IMR-90 (cell line): ENCODE measurements at regions not wholly inside any gene's neighbourhood (a gene's known extent, or its start where the extent isn't known, plus 50 kb on each side); places are given as distances from the start of the nearest gene placed in this dataset.

Experiments
- ATAC-seq: fragments of 200-7000 bp; cut with Tn5 transposase; 2 replicates; pipeline ENCODE4 v1.9.1; 2020; ENCODE audit warnings: low read depth, mild to moderate bottlenecking, moderate library complexity
- BruUV-seq: library from RNA; stranded (reverse); fragments of 400-500 nt; replicated peaks from 2 replicates; lab custom pipeline; 2021; lab: Mats Ljungman, UMichigan
- CTCF ChIA-PET: fragments of 300-600 bp; formaldehyde crosslinking; extraction: SDS; loops from one replicate; lab custom pipeline; 2021; ENCODE audit warnings: antibody characterized with exemption; lab: Yijun Ruan, JAX
- POLR2A ChIA-PET: fragments of 300-600 bp; sonication (Branson Sonifier 250); formaldehyde crosslinking; loops from one replicate; lab custom pipeline; 2022; ENCODE audit warnings: antibody characterized with exemption; ENCODE audit not compliant: unreplicated experiment; lab: Charles Lee
- DNase-seq: peaks from one replicate; pipeline ENCODE4 v3.0.0; 2013
- H2AFZ ChIP-seq: replicated peaks from 2 replicates; pipeline ENCODE3; 2013; ENCODE audit warnings: low read length, mild to moderate bottlenecking; ENCODE audit not compliant: poor library complexity
- H2AK5ac ChIP-seq: 2 replicates; pipeline ENCODE4 v1.6.1; 2013; ENCODE audit warnings: low read depth, low read length, inconsistent platforms
- H2AK9ac ChIP-seq: replicated peaks from 2 replicates; pipeline ENCODE3; 2013; ENCODE audit warnings: mild to moderate bottlenecking, low read depth, low read length, moderate library complexity; ENCODE audit not compliant: poor library complexity
- H2BK120ac ChIP-seq: 2 replicates; pipeline ENCODE4 v1.6.1; 2013; ENCODE audit warnings: low read depth, low read length, inconsistent platforms
- H2BK15ac ChIP-seq: 3 replicates; pipeline ENCODE4 v1.6.1; 2013; ENCODE audit warnings: low read depth, low read length, inconsistent platforms
- H2BK20ac ChIP-seq: 2 replicates; pipeline ENCODE4 v1.6.1; 2013; ENCODE audit warnings: low read depth, mild to moderate bottlenecking, inconsistent platforms, low read length, moderate library complexity
- H2BK5ac ChIP-seq: 2 replicates; pipeline ENCODE4 v1.6.1; 2013; ENCODE audit warnings: mild to moderate bottlenecking, low read depth, low read length, inconsistent platforms; ENCODE audit not compliant: poor library complexity, severe bottlenecking
- H3K14ac ChIP-seq: replicated peaks from 2 replicates; pipeline ENCODE4 v1.6.1; 2013; ENCODE audit warnings: low read depth, low read length, inconsistent platforms
- H3K18ac ChIP-seq: 2 replicates; pipeline ENCODE4 v1.6.1; 2013; ENCODE audit warnings: low read depth, low read length, control low read depth
- H3K23ac ChIP-seq: 2 replicates; pipeline ENCODE4 v1.6.1; 2013; ENCODE audit warnings: low read depth, low read length, inconsistent platforms
- H3K27ac ChIP-seq: 2 replicates; pipeline ENCODE4 v1.5.1; 2013; ENCODE audit warnings: mild to moderate bottlenecking, control low read depth, low read length; ENCODE audit not compliant: insufficient read depth
- H3K27me3 ChIP-seq: 2 replicates; pipeline ENCODE4 v1.6.1; 2013; ENCODE audit warnings: low read length; ENCODE audit not compliant: control insufficient read depth, insufficient read depth
- H3K36me3 ChIP-seq: 2 replicates; pipeline ENCODE4 v1.6.1; 2013; ENCODE audit warnings: low read length, mixed read lengths; ENCODE audit not compliant: control insufficient read depth, insufficient read depth
- H3K4ac ChIP-seq: 2 replicates; pipeline ENCODE4 v1.6.1; 2013; ENCODE audit warnings: low read depth, low read length, inconsistent platforms
- H3K4me1 ChIP-seq: 2 replicates; pipeline ENCODE4 v1.6.1; 2013; ENCODE audit warnings: low read length, mixed read lengths; ENCODE audit not compliant: control insufficient read depth, insufficient read depth
- H3K4me2 ChIP-seq: 2 replicates; pipeline ENCODE4 v1.6.1; 2013; ENCODE audit warnings: low read depth, mild to moderate bottlenecking, control low read depth, low read length, moderate library complexity
- H3K4me3 ChIP-seq: 2 replicates; pipeline ENCODE4 v1.5.1; 2013; ENCODE audit warnings: low read depth, mild to moderate bottlenecking, control low read depth, low read length, moderate library complexity; ENCODE audit not compliant: insufficient read depth
- H3K56ac ChIP-seq: 2 replicates; pipeline ENCODE4 v1.6.1; 2013; ENCODE audit warnings: low read length, inconsistent platforms; ENCODE audit not compliant: insufficient read depth; ENCODE audit errors: extremely low read depth
- H3K79me1 ChIP-seq, 2 experiments: 2 replicates each; pipeline ENCODE4 v1.6.1; 2013; ENCODE audit warnings: low read length in 2 of 2, inconsistent platforms in 1 of 2, low read depth in 1 of 2
- H3K9ac ChIP-seq: 2 replicates; pipeline ENCODE4 v1.6.1; 2013; ENCODE audit warnings: low read depth, low read length, control low read depth
- H3K9me1 ChIP-seq: 2 replicates; pipeline ENCODE4 v1.6.1; 2013; ENCODE audit warnings: low read length, inconsistent platforms; ENCODE audit not compliant: insufficient read depth
- H3K9me3 ChIP-seq: 2 replicates; pipeline ENCODE4 v1.6.1; 2013; ENCODE audit warnings: low read length; ENCODE audit not compliant: control insufficient read depth, insufficient read depth
- H4K20me1 ChIP-seq: 2 replicates; pipeline ENCODE4 v1.6.1; 2013; ENCODE audit warnings: low read length, inconsistent platforms; ENCODE audit not compliant: insufficient read depth
- H4K5ac ChIP-seq: 2 replicates; pipeline ENCODE4 v1.6.1; 2013; ENCODE audit warnings: mild to moderate bottlenecking, low read depth, low read length, control low read depth
- H4K8ac ChIP-seq, 2 experiments: 2 replicates each; pipeline ENCODE4 v1.6.1; 2013; ENCODE audit warnings: low read depth in 2 of 2, low read length in 2 of 2, control low read depth in 1 of 2, inconsistent platforms in 1 of 2
- H4K91ac ChIP-seq: 2 replicates; pipeline ENCODE4 v1.6.1; 2013; ENCODE audit warnings: low read depth, low read length, inconsistent platforms; ENCODE audit not compliant: insufficient read depth
- CEBPB ChIP-seq: IDR thresholded peaks from 2 replicates; pipeline ENCODE4 v1.6.1; 2012; ENCODE audit warnings: low read depth, low read length, improper control_type of control experiment
- CHD1 ChIP-seq: IDR thresholded peaks from 2 replicates; pipeline ENCODE4 v1.6.1; 2012; ENCODE audit warnings: low read depth, low read length, improper control_type of control experiment
- MAFK ChIP-seq: IDR thresholded peaks from 2 replicates; pipeline ENCODE4 v1.6.1; 2012; ENCODE audit warnings: low read depth, low read length, improper control_type of control experiment
- MXI1 ChIP-seq: IDR thresholded peaks from 2 replicates; pipeline ENCODE4 v1.6.1; 2012; ENCODE audit warnings: low read depth, mild to moderate bottlenecking, low read length, moderate library complexity, borderline replicate concordance
- RAD21 ChIP-seq: IDR thresholded peaks from 2 replicates; pipeline ENCODE4 v1.6.1; 2012; ENCODE audit warnings: low read length, improper control_type of control experiment
- RCOR1 ChIP-seq: IDR thresholded peaks from 2 replicates; pipeline ENCODE4 v1.6.1; 2012; ENCODE audit warnings: mild to moderate bottlenecking, low read length, improper control_type of control experiment; ENCODE audit not compliant: insufficient replicate concordance
- RFX5 ChIP-seq: IDR thresholded peaks from 2 replicates; pipeline ENCODE4 v1.8.0; 2012; ENCODE audit warnings: low read depth, mild to moderate bottlenecking, low read length, moderate library complexity
- WGBS, 2 experiments: methylation state at CpG; one replicate each; pipeline versions ENCODE4 v1.1.5 to v1.1.7; 2013; ENCODE audit warnings: missing lambda C conversion rate in 2 of 2; ENCODE audit not compliant: insufficient read length in 1 of 2; ENCODE audit errors: extremely low coverage in 2 of 2; 5-methylcytosine and 5-hydroxymethylcytosine counted together
- dilution Hi-C: fragments of 300-500 bp; cut with HindIII; formaldehyde crosslinking; loops from one replicate; pipeline ENCODE4 v1.14.3; 2018; ENCODE audit warnings: low sequenced_read_pairs; ENCODE audit not compliant: unreplicated experiment
- in situ Hi-C: fragments of 300-500 bp; cut with MboI; formaldehyde crosslinking; loops from 3 replicates; pipeline ENCODE4 v1.14.3; 2019; ENCODE audit warnings: low sequenced_read_pairs, inconsistent platforms, mixed read lengths
- intact Hi-C: fragments of 100-400 bp; cut with micrococcal nuclease; formaldehyde crosslinking; loops from 2 replicates; pipeline ENCODE4 v1.10.0; 2022
- TF ChIP-seq, protein P1 (sequence below): fragments of 150-350 bp; IDR thresholded peaks from 2 replicates; pipeline ENCODE4 v1.6.1; 2016; ENCODE audit warnings: low read depth, mild to moderate bottlenecking, low read length, moderate library complexity, borderline replicate concordance
- TF ChIP-seq, protein P2 (sequence below): fragments of 150-350 bp; IDR thresholded peaks from 2 replicates; pipeline ENCODE4 v1.6.1; 2017; ENCODE audit warnings: mild to moderate bottlenecking, antibody characterized with exemption, low read length, low read depth

DNA sequence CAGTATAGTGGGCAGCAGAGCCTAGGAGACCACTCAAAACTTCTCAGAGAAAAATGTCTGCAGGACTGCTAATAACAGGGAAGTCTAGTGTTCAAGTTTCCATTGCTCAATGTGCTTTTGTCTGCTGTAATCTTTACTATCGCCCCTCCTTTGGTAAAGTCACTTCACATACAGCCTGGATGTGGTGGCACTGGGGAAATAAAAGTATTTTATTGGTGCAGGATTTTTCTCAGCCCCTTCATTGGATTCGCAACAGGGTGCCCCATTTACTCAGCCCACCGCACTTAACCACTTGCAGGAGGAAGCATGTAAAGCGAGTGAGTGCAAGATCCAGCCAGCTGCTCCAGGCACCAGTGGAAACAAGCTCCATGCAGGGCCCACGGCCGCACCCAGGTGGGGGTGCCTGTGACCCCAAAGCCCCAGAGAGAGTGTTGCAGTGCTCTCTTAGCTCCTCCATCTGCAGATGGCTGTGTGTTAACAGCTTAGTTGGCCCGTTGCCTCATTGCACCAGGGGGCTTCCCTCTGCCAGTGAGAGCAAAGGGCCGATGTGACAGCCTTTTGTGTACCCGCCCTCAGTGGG lies 163.5 kb upstream of the TMEM72 start:
- no peak overlapping the region for H3K4ac ChIP-seq
- no peak overlapping the region for H2AFZ ChIP-seq
- H2BK120ac ChIP-seq = no peak overlapping the region
- H3K79me1 ChIP-seq = no peaks in the 10 kb centered on the region
- no peak overlapping the region for H3K14ac ChIP-seq
- H2BK5ac ChIP-seq = no peak overlapping the region
- no peak overlapping the region for H3K4me3 ChIP-seq
- DNase-seq (no peak), ATAC-seq (no peak)
- peaks cover 4% of the 10 kb centered on the region for H3K9me3 ChIP-seq
- intact Hi-C loops = no loop called here
- H4K8ac ChIP-seq = no peak overlapping the region
- H3K56ac ChIP-seq = no peak overlapping the region
- no peak for TF ChIP-seq MAFK
- TF ChIP-seq CHD1 = no peak
- TF ChIP-seq CEBPB = no peak
- TF ChIP-seq, protein P1, sequence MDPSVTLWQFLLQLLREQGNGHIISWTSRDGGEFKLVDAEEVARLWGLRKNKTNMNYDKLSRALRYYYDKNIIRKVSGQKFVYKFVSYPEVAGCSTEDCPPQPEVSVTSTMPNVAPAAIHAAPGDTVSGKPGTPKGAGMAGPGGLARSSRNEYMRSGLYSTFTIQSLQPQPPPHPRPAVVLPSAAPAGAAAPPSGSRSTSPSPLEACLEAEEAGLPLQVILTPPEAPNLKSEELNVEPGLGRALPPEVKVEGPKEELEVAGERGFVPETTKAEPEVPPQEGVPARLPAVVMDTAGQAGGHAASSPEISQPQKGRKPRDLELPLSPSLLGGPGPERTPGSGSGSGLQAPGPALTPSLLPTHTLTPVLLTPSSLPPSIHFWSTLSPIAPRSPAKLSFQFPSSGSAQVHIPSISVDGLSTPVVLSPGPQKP = no peak
- no peak for TF ChIP-seq RCOR1
- no peak for TF ChIP-seq RFX5
- no peak for TF ChIP-seq RAD21
- TF ChIP-seq, protein P2, sequence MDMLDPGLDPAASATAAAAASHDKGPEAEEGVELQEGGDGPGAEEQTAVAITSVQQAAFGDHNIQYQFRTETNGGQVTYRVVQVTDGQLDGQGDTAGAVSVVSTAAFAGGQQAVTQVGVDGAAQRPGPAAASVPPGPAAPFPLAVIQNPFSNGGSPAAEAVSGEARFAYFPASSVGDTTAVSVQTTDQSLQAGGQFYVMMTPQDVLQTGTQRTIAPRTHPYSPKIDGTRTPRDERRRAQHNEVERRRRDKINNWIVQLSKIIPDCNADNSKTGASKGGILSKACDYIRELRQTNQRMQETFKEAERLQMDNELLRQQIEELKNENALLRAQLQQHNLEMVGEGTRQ = no peak
- TF ChIP-seq MXI1 = no peak
- H4K20me1 ChIP-seq = no peaks in the 10 kb centered on the region
- no peak overlapping the region for H3K18ac ChIP-seq
- H2BK20ac ChIP-seq = no peak overlapping the region
- no peak overlapping the region for H2AK5ac ChIP-seq
- dilution Hi-C loops = no loop called here
- no peak overlapping the region for H4K91ac ChIP-seq
- peaks cover 5% of the 10 kb centered on the region for H3K4me1 ChIP-seq
- in situ Hi-C loops = no loop called here
- H3K9ac ChIP-seq = no peak overlapping the region
- no peak overlapping the region for H3K27ac ChIP-seq
- BruUV-seq = no TSS peak
- H3K4me2 ChIP-seq = no peak overlapping the region
- WGBS, 2 experiments = 100% methylated on average over 2 of the region's 9 CpGs; no CpG with 5 or more reads in 1 of the 2 experiments
- H2BK15ac ChIP-seq = no peak overlapping the region
- CTCF ChIA-PET = no interaction called here
- H4K5ac ChIP-seq = no peak overlapping the region
- no peaks in the 10 kb centered on the region for H3K27me3 ChIP-seq
- H3K23ac ChIP-seq = no peak overlapping the region; the same call in 1 of the 2 replicates
- POLR2A ChIA-PET = no interaction called here
- peaks cover 4% of the 10 kb centered on the region for H3K9me1 ChIP-seq
- H3K36me3 ChIP-seq = no peaks in the 10 kb centered on the region
- no peak overlapping the region for H2AK9ac ChIP-seq
